Effector memory CD8-positive, alpha-beta T cell (primary cell): ENCODE measurements at regions not wholly inside any gene's neighbourhood (a gene's known extent, or its start where the extent isn't known, plus 50 kb on each side); places are given as distances from the start of the nearest gene placed in this dataset.

ENCODE experiments used
- ATAC-seq: fragments of 150-1000 bp; cut with Tn5 transposase; replicated peaks from 2 replicates; pipeline ENCODE4 v1.10.0; 2021; ENCODE audit warnings: mild to moderate bottlenecking, moderate library complexity
- DNase-seq, 3 experiments: peaks; one replicate each; pipeline ENCODE4 v3.0.0; 2021
- H3K27ac Mint-ChIP-seq, 2 donors: one replicate each; pipeline ENCODE4 v1.8.0; 2022; ENCODE audit warnings: mild to moderate bottlenecking in 2 of 2, mixed read lengths in 2 of 2, moderate library complexity in 2 of 2
- H3K27me3 Mint-ChIP-seq, 2 donors: one replicate each; pipeline ENCODE4 v1.8.0; 2022; ENCODE audit warnings: mixed read lengths in 2 of 2
- H3K36me3 Mint-ChIP-seq: one replicate; pipeline ENCODE4 v1.8.0; 2022; ENCODE audit warnings: mild to moderate bottlenecking, moderate library complexity, mixed read lengths; ENCODE audit not compliant: insufficient read depth
- H3K4me1 Mint-ChIP-seq, 2 donors: one replicate each; pipeline ENCODE4 v1.8.0; 2022; ENCODE audit warnings: low read depth in 2 of 2, mixed read lengths in 2 of 2
- H3K4me3 Mint-ChIP-seq, 2 donors: one replicate each; pipeline ENCODE4 v1.8.0; 2022; ENCODE audit warnings: mild to moderate bottlenecking in 2 of 2, mixed read lengths in 2 of 2, moderate library complexity in 2 of 2
- H3K9me3 Mint-ChIP-seq, 2 donors: one replicate each; pipeline ENCODE4 v1.8.0; 2022; ENCODE audit warnings: mixed read lengths in 2 of 2

GRCh38 chr10:130495891-130496636 is 359.9 kb downstream of the GLRX3 start:
- H3K36me3 Mint-ChIP-seq = no peaks in the 10 kb centered on the region
- DNase-seq (no peak), ATAC-seq (no peak)
- H3K4me1 Mint-ChIP-seq = no peaks in the 10 kb centered on the region
- no peaks in the 10 kb centered on the region for H3K9me3 Mint-ChIP-seq
- H3K27ac Mint-ChIP-seq = no peak overlapping the region
- H3K27me3 Mint-ChIP-seq = no peaks in the 10 kb centered on the region
- H3K4me3 Mint-ChIP-seq = no peak overlapping the region

- H3K9me3 Mint-ChIP-seq = no peaks in the 10 kb centered on the region
- H3K36me3 Mint-ChIP-seq = no peaks in the 10 kb centered on the region
- H3K4me3 Mint-ChIP-seq = no peak overlapping the region
- H3K4me1 Mint-ChIP-seq = no peaks in the 10 kb centered on the region
- no peak for ATAC-seq
- H3K27ac Mint-ChIP-seq = no peak overlapping the region
- no peaks in the 10 kb centered on the region for H3K27me3 Mint-ChIP-seq
- DNase-seq = no peak
Observed at GRCh38 chr10:130497056-130498010, 361.1 kb downstream of the GLRX3 start.

GRCh38 chr10:130498042-130498441 is 361.9 kb downstream of the GLRX3 start:
- no peak overlapping the region for H3K4me3 Mint-ChIP-seq
- DNase-seq = no peak
- no peaks in the 10 kb centered on the region for H3K36me3 Mint-ChIP-seq
- no peaks in the 10 kb centered on the region for H3K27me3 Mint-ChIP-seq
- no peaks in the 10 kb centered on the region for H3K4me1 Mint-ChIP-seq
- ATAC-seq = no peak
- no peak overlapping the region for H3K27ac Mint-ChIP-seq
- no peaks in the 10 kb centered on the region for H3K9me3 Mint-ChIP-seq

- Mint-ChIP-seq H3K27me3 (no peaks in the 10 kb centered on the region), H3K9me3 (no peaks in the 10 kb centered on the region), H3K4me1 (no peaks in the 10 kb centered on the region), H3K4me3 (no peak overlapping the region), H3K27ac (no peak overlapping the region), H3K36me3 (no peaks in the 10 kb centered on the region)
- DNase-seq (no peak), ATAC-seq (no peak)
Observed at GRCh38 chr10:130498934-130499333, 362.7 kb downstream of the GLRX3 start.

GRCh38 chr10:130499541-130499940 is 363.4 kb downstream of the GLRX3 start:
- H3K4me1 Mint-ChIP-seq = no peaks in the 10 kb centered on the region
- no peak for ATAC-seq
- DNase-seq = no peak
- no peaks in the 10 kb centered on the region for H3K36me3 Mint-ChIP-seq
- H3K27me3 Mint-ChIP-seq = no peaks in the 10 kb centered on the region
- H3K27ac Mint-ChIP-seq = no peak overlapping the region
- H3K4me3 Mint-ChIP-seq = no peak overlapping the region
- H3K9me3 Mint-ChIP-seq = no peaks in the 10 kb centered on the region

GRCh38 chr10:130500261-130501000 is 364.2 kb downstream of the GLRX3 start:
- Mint-ChIP-seq H3K36me3 (no peaks in the 10 kb centered on the region), H3K27me3 (no peaks in the 10 kb centered on the region), H3K27ac (no peak overlapping the region), H3K4me3 (no peak overlapping the region), H3K4me1 (no peaks in the 10 kb centered on the region), H3K9me3 (no peaks in the 10 kb centered on the region)
- ATAC-seq (no peak), DNase-seq (no peak)

GRCh38 chr10:130507461-130507860 is 371.3 kb downstream of the GLRX3 start:
- DNase-seq = no peak
- H3K4me3 Mint-ChIP-seq = no peak overlapping the region
- no peaks in the 10 kb centered on the region for H3K4me1 Mint-ChIP-seq
- H3K27me3 Mint-ChIP-seq = peaks cover 11 to 18% of the 10 kb centered on the region in 2 donors
- no peak overlapping the region for H3K27ac Mint-ChIP-seq
- ATAC-seq = no peak
- H3K9me3 Mint-ChIP-seq = peaks cover 0 to 7% of the 10 kb centered on the region in 2 donors
- H3K36me3 Mint-ChIP-seq = no peaks in the 10 kb centered on the region

GRCh38 chr10:130509881-130510689 is 373.9 kb downstream of the GLRX3 start:
- ATAC-seq (no peak), DNase-seq (no peak)
- Mint-ChIP-seq H3K4me3 (no peak overlapping the region), H3K27ac (no peak overlapping the region), H3K9me3 (peaks cover 0 to 7% of the 10 kb centered on the region in 2 donors), H3K4me1 (no peaks in the 10 kb centered on the region), H3K36me3 (no peaks in the 10 kb centered on the region), H3K27me3 (peaks cover 11 to 24% of the 10 kb centered on the region in 2 donors)

- no peaks in the 10 kb centered on the region for H3K4me1 Mint-ChIP-seq
Observed at GRCh38 chr10:130510755-130511154, 374.6 kb downstream of the GLRX3 start.

GRCh38 chr10:130511766-130512165 is 375.6 kb downstream of the GLRX3 start:
- Mint-ChIP-seq H3K4me3 (no peak overlapping the region), H3K4me1 (no peaks in the 10 kb centered on the region), H3K27ac (no peak overlapping the region), H3K27me3 (peaks cover 11 to 24% of the 10 kb centered on the region in 2 donors), H3K9me3 (peaks cover 0 to 7% of the 10 kb centered on the region in 2 donors), H3K36me3 (no peaks in the 10 kb centered on the region)
- DNase-seq (no peak), ATAC-seq (no peak)

More at GRCh38 chr10:130510755-130511154, 374.6 kb downstream of the GLRX3 start:
- DNase-seq (no peak), ATAC-seq (no peak)
- Mint-ChIP-seq H3K4me3 (no peak overlapping the region), H3K27ac (no peak overlapping the region), H3K9me3 (peaks cover 0 to 7% of the 10 kb centered on the region in 2 donors), H3K36me3 (no peaks in the 10 kb centered on the region), H3K27me3 (peaks cover 11 to 24% of the 10 kb centered on the region in 2 donors)

- H3K9me3 Mint-ChIP-seq = peaks cover 0 to 7% of the 10 kb centered on the region in 2 donors
- no peaks in the 10 kb centered on the region for H3K4me1 Mint-ChIP-seq
- no peak overlapping the region for H3K4me3 Mint-ChIP-seq
- DNase-seq = no peak
- ATAC-seq = no peak
- H3K36me3 Mint-ChIP-seq = peaks cover under 1% of the 10 kb centered on the region
- H3K27me3 Mint-ChIP-seq = peaks cover 11 to 24% of the 10 kb centered on the region in 2 donors
- no peak overlapping the region for H3K27ac Mint-ChIP-seq
Observed at GRCh38 chr10:130512936-130513335, 376.7 kb downstream of the GLRX3 start.

GRCh38 chr10:130513686-130514476 is 377.7 kb downstream of the GLRX3 start:
- no peak overlapping the region for H3K4me3 Mint-ChIP-seq
- peaks cover 3% of the 10 kb centered on the region for H3K36me3 Mint-ChIP-seq
- ATAC-seq (no peak), DNase-seq (no peak)
- H3K27me3 Mint-ChIP-seq = peaks cover 9 to 18% of the 10 kb centered on the region in 2 donors
- H3K27ac Mint-ChIP-seq = no peak overlapping the region
- no peaks in the 10 kb centered on the region for H3K4me1 Mint-ChIP-seq
- peaks cover 0 to 6% of the 10 kb centered on the region in 2 donors for H3K9me3 Mint-ChIP-seq
